NCI-H1436 (cell line): ENCODE measurements at regions not wholly inside any gene's neighbourhood (a gene's known extent, or its start where the extent isn't known, plus 50 kb on each side); places are given as distances from the start of the nearest gene placed in this dataset.

ENCODE experiments used
- DNase-seq: peaks from one replicate; lab custom pipeline; 2025; lab: John Stamatoyannopoulos, UW

DNA sequence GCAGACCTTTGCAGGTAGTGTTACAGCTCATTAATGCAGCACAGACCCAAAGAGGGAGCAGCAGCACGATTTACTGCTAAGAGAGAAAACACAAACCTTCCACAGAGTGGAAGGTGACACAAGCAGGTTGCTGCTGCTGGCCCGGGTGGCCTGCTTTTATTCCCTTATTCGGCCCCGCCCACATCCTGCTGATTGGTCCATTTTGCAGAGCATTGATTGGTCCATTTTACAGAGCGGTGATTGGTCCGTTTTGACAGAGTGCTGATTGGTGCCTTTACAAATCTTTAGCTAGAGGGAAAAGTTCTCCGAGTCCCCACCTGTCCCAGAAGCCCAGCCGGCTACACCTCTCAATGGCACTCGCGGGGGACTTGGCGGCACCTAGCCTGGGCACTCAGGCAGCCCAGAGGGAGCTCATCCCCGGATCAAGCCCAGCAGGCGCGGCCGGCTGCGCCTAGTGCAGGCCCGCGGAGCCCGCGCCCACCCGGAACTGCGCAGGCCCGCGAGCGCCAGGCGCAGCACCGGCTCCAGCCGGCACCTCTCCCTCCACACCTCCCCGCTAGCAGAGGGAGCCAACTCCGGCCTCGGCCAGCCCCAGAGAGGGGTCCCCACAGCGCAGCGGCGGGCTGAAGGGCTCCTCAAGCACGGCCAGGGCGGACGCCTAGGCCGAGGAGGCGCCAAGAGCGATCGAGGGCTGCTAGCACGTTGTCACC lies 825.6 kb upstream of the HS6ST1 start:
- no peak for DNase-seq

GRCh38 chr2:129152514-129152913 lies 827.0 kb upstream of the RAB6C start:
- no peak for DNase-seq

GRCh38 chr2:129160879-129161278 lies 818.6 kb upstream of the RAB6C start:
- DNase-seq = no peak

DNA sequence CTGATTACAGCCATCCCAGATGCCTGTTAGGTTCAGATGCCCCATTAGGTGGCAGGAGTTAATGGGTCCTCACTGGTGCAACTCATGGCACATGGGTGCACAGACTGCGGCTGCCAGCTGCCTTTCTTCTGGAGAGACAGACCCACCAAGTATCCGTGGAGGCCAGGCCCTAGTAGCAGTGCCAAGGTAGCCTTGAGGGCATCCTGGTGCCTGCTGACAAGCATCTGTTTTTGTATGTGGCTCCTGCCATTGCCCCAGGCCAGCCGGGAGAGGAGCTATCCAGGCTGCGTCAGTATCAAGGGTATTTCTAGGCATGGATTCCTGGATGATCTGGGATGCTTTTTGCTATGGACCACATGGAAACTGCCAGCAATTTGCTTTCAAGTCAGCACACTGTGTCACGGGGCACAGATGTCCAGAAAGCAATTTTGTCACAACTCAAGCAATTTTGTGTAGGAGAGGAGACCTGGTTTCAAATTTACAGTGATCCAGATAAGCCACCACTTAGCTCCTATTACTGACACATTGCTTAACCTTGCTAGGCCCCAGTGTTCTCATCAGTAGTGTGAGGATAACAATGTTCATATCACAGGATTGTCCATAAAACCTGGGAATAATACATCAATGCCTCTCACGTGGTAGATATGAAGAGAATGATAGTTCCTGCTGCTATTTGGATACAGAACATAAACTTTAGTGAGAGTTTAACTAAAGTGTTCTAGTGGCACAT lies 815.1 kb upstream of the RAB6C start:
- DNase-seq = no peak

- DNase-seq = no peak
Observed at GRCh38 chr2:129165006-129165405, 814.5 kb upstream of the RAB6C start.

DNA sequence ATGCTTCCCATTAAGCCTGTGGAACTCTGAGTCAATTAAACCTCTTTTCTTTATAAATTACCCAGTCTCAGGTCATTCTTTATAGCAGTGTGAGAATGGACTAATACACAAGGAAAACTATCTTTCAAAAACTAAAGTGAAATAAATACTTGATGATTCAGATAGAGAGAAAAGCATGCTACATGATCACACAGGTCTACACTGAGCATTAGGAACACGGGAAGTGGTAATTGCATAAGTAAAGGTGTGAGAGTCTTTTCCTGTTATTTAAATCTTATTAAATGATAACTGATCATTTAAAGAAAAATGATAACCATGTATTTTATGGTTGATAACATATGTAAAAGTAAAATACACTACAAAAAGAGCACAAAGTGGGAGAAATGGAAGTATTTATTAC lies 812.0 kb upstream of the RAB6C start:
- no peak for DNase-seq

DNA sequence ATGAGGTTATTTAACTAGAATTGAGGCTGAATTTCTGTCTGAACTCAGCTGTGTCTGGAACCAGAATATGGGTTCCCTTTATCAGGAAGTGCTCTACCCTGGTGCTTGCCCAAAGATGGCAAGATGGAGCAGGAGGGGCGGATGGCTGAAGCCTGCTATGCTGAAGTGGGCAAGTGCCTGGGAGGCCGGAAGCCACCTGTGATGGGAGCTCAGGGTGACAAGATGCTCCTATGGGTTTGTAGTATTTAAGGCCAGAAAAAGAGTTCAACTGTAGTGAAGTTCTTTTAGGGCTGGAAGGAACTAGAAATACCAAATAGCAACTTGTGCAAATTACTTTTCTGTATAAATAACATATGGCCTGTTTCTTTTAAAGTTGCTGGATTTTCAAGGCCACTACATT lies 808.9 kb upstream of the RAB6C start:
- DNase-seq = no peak

GRCh38 chr2:129174143-129174542 lies 805.3 kb upstream of the RAB6C start:
- DNase-seq = no peak

- no peak for DNase-seq
Observed at GRCh38 chr2:129175051-129175450, 804.4 kb upstream of the RAB6C start.

DNA sequence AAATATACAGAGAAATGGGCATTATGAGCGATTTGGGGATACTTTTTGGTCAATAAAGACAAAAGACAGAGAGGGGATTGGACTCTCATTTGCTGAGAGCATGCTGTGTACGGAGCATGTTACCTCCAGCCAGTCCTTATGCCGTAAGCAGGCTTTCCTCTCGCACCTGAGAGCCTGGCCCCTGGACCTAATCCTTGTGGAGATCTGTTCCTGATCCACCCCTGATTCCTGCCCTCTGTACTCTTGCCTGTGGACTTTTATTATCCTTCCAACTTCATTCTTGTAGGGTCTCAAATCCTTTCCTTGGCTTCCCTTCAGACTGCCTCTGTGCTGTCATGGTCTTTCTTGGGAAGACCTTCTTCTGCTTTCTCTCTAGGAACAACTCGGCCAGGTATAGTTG lies 803.1 kb upstream of the RAB6C start:
- no peak for DNase-seq

DNA sequence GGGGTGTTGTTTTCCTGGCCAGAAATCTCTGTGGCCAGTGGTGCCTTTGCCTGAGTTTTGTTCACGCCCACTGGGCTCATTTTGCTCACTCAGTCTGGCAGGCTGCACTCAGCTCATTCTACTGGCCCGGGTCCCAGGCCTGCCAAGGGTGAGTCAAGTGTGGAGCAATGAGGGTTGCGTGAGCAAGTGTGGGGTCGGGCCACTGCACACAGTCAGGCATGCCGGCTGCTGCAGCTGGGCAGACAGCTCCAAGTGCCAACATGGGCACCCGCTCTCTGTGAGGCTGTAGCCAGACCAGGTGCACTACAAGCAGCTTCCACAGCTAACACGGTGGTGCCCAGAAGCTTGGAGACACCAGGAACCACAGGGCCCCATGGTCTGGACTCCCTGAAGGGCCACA lies 801.1 kb upstream of the RAB6C start:
- DNase-seq = no peak

DNA sequence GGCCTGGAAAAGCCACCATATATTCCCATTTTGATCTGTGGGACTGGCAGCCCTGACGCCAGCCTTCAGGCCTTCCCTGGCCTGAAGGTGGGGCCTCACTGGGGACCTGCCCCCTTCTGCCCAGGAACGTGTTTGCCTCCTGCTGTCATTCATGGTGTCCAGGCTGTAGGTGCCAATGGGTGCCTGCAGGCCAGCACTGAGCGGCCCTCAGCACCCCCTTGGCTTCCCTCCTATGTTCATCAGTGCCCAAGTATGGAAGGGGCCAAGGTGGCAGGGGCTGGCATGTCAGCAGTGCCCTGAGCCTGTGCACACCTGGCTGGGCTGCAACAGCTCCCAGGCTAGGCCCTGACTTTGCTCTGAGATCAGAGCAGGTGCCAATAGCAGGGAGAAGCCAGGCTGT lies 800.3 kb upstream of the RAB6C start:
- DNase-seq = no peak

DNA sequence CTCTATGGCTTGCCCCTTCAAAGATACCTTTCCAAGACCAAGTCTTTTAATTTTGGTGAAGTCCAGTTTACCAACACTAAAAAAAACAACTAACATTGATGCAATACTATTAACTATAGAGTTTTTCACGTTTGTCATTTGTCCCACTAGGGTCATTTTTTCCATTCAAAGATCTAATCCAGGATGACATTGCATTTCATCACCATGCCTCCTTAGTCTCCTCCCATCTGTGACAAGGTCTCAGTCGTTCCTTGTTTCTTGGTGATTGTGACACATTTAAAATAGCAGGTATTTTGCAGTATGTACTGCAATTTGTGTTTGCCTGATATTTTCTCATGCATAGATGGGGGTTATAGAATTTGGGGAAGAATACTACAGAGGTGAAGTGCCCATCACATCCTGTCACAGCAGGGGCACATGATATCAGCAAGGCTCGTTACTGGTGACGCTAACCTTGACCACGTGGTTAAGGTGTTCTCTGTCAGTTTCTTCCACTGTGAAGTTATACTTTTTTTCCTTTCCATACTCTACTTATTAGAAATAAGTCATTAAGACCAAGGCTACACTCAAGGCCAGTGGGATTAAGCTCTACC lies 799.2 kb upstream of the RAB6C start:
- DNase-seq = no peak

DNA sequence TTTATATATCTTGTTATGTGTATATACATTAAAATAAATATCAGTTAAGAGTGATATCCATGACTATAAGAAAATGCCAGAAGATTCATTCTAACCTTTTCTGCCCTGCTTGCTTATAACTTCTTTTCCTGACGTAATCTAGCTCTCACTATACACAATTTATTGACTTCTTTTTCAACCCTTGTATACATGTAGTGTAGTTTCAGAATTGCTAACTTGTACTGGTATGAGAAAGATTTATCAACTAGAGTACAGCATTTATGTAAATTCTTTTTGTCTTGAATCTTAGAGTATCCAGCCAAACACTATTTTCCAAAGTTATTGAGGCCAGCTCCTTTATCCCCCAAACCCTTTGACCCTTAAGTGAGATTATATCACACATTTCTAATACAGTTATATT lies 798.0 kb upstream of the RAB6C start:
- DNase-seq = no peak

GRCh38 chr2:129181963-129182362 lies 797.5 kb upstream of the RAB6C start:
- DNase-seq = no peak

DNA sequence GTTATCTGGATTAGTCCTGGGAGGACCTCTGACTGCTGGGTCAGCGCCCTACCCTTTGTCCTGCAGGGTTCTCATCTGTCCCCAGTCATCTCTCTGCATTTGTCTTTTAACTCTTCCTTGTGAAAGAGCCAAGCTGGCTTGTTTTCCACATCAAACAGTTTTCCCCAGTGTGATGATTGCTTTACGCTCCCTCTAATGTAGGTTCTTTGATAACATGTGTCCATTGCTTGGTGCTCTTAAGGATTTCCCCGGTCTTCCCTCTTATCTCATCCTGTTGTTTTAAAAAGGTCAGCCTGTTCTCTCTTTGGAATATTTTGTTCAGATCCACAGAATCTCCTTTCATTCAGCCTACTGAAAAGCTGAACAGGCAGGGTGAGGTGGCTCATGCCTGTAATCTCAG lies 792.1 kb upstream of the RAB6C start:
- DNase-seq = no peak

DNA sequence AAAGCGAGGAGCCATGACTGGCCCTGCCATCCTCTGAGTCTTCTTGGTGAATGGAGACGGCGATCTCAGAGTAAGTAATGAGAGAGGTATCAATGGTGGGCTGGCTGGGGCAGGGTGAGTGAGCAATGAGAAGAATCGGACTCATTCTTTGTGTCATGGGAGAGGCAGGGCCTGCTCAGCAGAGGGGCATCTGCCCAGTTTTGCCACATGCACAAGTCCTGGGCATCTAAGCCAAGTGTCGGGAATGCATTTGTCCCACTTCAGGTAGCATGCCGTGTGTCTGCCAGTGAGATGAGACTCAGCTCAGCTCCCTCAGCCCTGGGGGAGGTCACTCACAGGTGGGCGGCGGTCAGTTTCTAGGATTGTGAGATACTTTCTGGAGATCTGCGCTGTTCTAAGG lies 791.0 kb upstream of the RAB6C start:
- DNase-seq = no peak

GRCh38 chr2:129189617-129190319 lies 789.7 kb upstream of the RAB6C start:
- no peak for DNase-seq

GRCh38 chr2:129190494-129190893 lies 789.0 kb upstream of the RAB6C start:
- no peak for DNase-seq

DNA sequence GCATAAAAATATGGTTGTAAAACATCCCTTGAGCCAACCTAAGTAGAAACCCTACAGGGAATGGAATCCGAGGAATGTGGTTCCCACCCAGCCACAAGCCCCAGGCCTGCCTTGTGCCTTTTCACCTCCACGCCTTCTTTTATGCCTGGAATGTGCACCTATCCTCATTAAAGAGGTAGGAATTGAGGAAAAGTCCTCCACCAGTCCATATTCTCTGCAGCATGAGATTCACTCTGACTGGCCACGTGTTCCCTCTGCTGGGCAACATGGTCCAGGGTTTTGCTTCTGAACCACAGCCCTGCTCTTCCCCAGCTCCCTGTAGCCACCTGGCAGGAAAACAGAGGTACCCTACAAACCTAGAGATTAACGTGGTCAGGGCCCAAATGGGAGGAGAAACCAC lies 787.9 kb upstream of the RAB6C start:
- no peak for DNase-seq

DNA sequence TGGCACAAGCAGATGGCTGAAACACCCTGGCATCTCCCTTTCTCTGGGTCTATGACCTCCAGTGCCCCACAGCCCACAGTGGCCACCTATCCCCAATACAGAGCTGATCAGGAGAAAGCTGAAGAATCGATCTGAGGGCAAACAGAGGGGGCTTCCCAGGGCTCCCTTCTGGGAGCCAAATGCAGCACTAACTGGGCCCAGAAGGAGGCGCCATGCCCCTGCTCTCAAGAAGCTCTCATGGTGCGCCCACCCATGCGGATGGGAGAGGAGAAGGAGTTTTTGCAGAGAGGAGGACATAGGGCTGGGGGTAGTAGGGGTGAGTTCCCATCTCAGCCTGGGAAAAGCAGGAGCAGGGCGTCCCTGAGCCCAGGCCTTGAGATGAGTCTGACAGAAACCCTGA lies 787.3 kb upstream of the RAB6C start:
- no peak for DNase-seq

DNA sequence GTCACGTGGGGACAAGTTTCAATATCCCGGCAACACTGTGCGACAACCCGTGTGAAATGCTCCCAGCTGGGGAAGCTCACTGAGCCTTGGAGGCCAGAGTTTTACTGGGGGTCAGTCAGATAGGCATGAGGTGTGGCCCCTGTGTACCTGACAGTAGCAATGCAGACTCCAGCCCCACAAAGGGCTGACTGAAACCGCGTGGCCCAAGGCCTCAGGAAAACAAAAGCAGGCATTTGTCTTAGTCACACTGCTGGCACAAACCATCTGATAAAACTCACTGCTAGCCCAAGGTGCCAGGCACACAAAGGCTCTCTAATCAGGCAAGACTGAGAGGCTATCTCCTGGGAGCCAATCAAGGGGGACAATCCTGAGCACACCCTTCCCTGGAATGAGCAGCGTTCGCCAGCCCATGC lies 786.6 kb upstream of the RAB6C start:
- DNase-seq = no peak

DNA sequence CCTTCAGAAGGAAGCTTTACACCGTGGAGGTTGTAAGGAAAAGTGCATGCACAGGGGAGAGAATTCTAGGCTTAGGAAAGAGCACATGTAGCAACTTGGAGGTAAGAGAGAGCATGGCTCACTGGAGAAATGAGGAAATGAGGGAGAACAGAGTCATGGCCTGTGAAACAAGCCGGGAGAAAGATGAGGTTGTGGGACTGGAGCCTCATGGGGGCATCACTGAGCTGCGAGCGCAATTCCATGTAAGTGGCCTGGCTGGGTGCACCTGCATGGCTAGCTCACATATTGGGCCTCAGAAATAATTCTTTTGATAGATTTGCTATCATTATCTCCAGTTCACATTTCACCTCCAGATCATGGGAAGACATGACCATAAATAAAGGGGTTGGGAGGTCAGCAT lies 785.5 kb upstream of the RAB6C start:
- no peak for DNase-seq
